ENCODE measurements at regions not wholly inside any gene's neighbourhood (a gene's known extent, or its start where the extent isn't known, plus 50 kb on each side); places are given as distances from the start of the nearest gene placed in this dataset.
"Not testable (repeated sequence)": the region's sequence is repeated elsewhere in the genome, so short reads cannot be mapped to it uniquely, and the experiment has no call there.

GRCh38 chr13:79933389-79933788 lies 407.5 kb downstream of the SPRY2 start:
- no peaks in the 10 kb centered on the region for H3K27me3 ChIP-seq (ENCODE audit: low read length)
- H3K79me2 ChIP-seq (ENCODE audit: insufficient read depth, low read length), result no peaks in the 10 kb centered on the region
- H3K9ac ChIP-seq (ENCODE audit: low read length), result no peak overlapping the region
- H3K9me2 ChIP-seq (replicated peaks; ENCODE audit: insufficient read depth, low read length), result no peaks in the 10 kb centered on the region
- H3K9me3 ChIP-seq (ENCODE audit: insufficient read depth, low read length), result no peaks in the 10 kb centered on the region
- no peaks in the 10 kb centered on the region for H3F3A ChIP-seq (ENCODE audit: insufficient read depth)
- no peak overlapping the region for H3K4me3 ChIP-seq (ENCODE audit: insufficient read depth, low read length, poor library complexity, severe bottlenecking)
- no peak overlapping the region for H2AFZ ChIP-seq (ENCODE audit: low read depth, low read length, severe bottlenecking)
- H3K27ac ChIP-seq (ENCODE audit: low read depth, low read length), result no peak overlapping the region
- no peaks in the 10 kb centered on the region for H4K20me1 ChIP-seq (ENCODE audit: low read depth, low read length)
- TF ChIP-seq EZH2phosphoT487 (conservative IDR thresholded peaks at IDR 0.05; ENCODE audit: low read length), result no peak
- no peak for TF ChIP-seq CTCF (IDR thresholded peaks at IDR 0.05; ENCODE audit: insufficient read depth, low read length, poor library complexity, severe bottlenecking)
- no peaks in the 10 kb centered on the region; the same call in 1 of the 2 replicates for H3K36me3 ChIP-seq (ENCODE audit: low read length)
- no peak overlapping the region for H3K4me2 ChIP-seq (ENCODE audit: low read depth, low read length, poor library complexity, severe bottlenecking)

DNA sequence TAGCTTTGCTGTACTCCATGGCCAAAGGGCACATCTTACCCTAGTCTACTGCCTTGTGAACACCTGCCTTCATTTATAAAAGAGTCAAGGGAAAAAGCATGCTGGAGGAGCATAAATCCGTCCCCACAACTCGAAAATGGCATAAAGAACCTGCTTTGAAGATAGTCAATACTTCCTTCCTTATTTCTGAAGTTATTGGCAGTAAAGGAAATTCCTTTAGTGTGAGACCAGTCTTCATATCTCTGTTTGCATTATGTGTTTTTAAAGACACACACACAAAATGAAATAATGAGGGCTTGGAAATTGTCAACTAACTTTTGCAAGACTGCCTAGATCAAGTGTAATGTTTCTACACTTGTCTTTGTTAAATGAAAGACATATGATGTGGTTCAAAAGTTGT lies 408.4 kb downstream of the SPRY2 start:
- Histone ChIP-seq H3K9ac (ENCODE audit: low read length) (no peak overlapping the region), H3K4me3 (ENCODE audit: insufficient read depth, low read length, poor library complexity, severe bottlenecking) (no peak overlapping the region), H3K27ac (ENCODE audit: low read depth, low read length) (no peak overlapping the region), H3K79me2 (ENCODE audit: insufficient read depth, low read length) (no peaks in the 10 kb centered on the region), H3K9me2 (replicated peaks; ENCODE audit: insufficient read depth, low read length) (no peaks in the 10 kb centered on the region), H2AFZ (ENCODE audit: low read depth, low read length, severe bottlenecking) (no peak overlapping the region), H3F3A (ENCODE audit: insufficient read depth) (no peaks in the 10 kb centered on the region), H3K9me3 (ENCODE audit: insufficient read depth, low read length) (no peaks in the 10 kb centered on the region), H3K27me3 (ENCODE audit: low read length) (no peaks in the 10 kb centered on the region), H3K4me2 (ENCODE audit: low read depth, low read length, poor library complexity, severe bottlenecking) (no peak overlapping the region), H4K20me1 (ENCODE audit: low read depth, low read length) (no peaks in the 10 kb centered on the region), H3K36me3 (ENCODE audit: low read length) (no peaks in the 10 kb centered on the region; the same call in 1 of the 2 replicates)
- TF ChIP-seq CTCF (IDR thresholded peaks at IDR 0.05; ENCODE audit: insufficient read depth, low read length, poor library complexity, severe bottlenecking), result no peak
- TF ChIP-seq EZH2phosphoT487 (conservative IDR thresholded peaks at IDR 0.05; ENCODE audit: low read length), result no peak

DNA sequence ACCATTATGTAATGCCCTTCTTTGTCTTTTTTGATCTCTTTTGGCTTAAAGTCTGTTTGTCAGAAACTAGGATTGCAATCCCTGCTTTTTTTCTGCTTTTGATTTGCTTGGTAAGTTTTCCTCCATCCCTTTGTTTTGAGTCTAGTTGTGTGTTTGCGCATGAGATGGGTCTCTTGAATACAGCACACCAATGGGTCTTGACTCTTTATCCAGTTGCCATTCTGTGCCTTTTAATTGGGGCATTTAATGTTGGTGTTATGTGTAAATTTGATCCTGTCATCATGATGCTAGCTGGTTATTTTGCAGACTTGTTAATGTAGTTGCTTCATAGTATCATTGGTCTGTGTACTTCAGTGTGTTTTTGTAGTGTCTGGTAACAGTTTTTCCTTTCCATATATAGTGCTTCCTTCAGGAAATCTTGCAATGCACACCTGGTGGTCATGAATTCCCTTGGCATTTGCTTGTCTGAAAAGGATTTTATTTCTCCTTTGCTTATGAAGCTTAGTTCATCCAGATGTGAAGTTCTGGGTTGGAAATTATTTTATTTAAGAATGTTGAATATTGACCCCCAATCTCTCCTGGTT lies 416.9 kb downstream of the SPRY2 start:
- not testable (repeated sequence) for H4K20me1 ChIP-seq (ENCODE audit: low read depth, low read length); H3K27ac ChIP-seq (ENCODE audit: low read depth, low read length); H3K4me3 ChIP-seq (ENCODE audit: insufficient read depth, low read length, poor library complexity, severe bottlenecking); H3K79me2 ChIP-seq (ENCODE audit: insufficient read depth, low read length); H3K4me2 ChIP-seq (ENCODE audit: low read depth, low read length, poor library complexity, severe bottlenecking); H2AFZ ChIP-seq (ENCODE audit: low read depth, low read length, severe bottlenecking); H3F3A ChIP-seq (ENCODE audit: insufficient read depth); H3K36me3 ChIP-seq (ENCODE audit: low read length); H3K9me3 ChIP-seq (ENCODE audit: insufficient read depth, low read length); H3K9ac ChIP-seq (ENCODE audit: low read length); H3K27me3 ChIP-seq (ENCODE audit: low read length); H3K9me2 ChIP-seq (replicated peaks; ENCODE audit: insufficient read depth, low read length)

- Histone ChIP-seq H3K9ac (ENCODE audit: low read length) (no peak overlapping the region), H3K27ac (ENCODE audit: low read depth, low read length) (no peak overlapping the region), H4K20me1 (ENCODE audit: low read depth, low read length) (no peaks in the 10 kb centered on the region), H3K36me3 (ENCODE audit: low read length) (no peaks in the 10 kb centered on the region), H2AFZ (ENCODE audit: low read depth, low read length, severe bottlenecking) (no peak overlapping the region), H3K9me3 (ENCODE audit: insufficient read depth, low read length) (no peaks in the 10 kb centered on the region), H3K4me3 (ENCODE audit: insufficient read depth, low read length, poor library complexity, severe bottlenecking) (no peak overlapping the region), H3F3A (ENCODE audit: insufficient read depth) (no peaks in the 10 kb centered on the region), H3K79me2 (ENCODE audit: insufficient read depth, low read length) (no peaks in the 10 kb centered on the region), H3K4me2 (ENCODE audit: low read depth, low read length, poor library complexity, severe bottlenecking) (no peak overlapping the region), H3K9me2 (replicated peaks; ENCODE audit: insufficient read depth, low read length) (no peaks in the 10 kb centered on the region), H3K27me3 (ENCODE audit: low read length) (no peaks in the 10 kb centered on the region)
- TF ChIP-seq EZH2phosphoT487 (conservative IDR thresholded peaks at IDR 0.05; ENCODE audit: low read length), result no peak
- TF ChIP-seq CTCF (IDR thresholded peaks at IDR 0.05; ENCODE audit: insufficient read depth, low read length, poor library complexity, severe bottlenecking), result no peak
Observed at GRCh38 chr13:79919091-79919490, 421.8 kb downstream of the SPRY2 start.

Data from SU-DHL-6 (cell line).